Cardiac muscle cell (in vitro differentiated cells and primary cell): ENCODE measurements at regions not wholly inside any gene's neighbourhood (a gene's known extent, or its start where the extent isn't known, plus 50 kb on each side); places are given as distances from the start of the nearest gene placed in this dataset.

Source experiments
- DNase-seq, 2 donors: peaks; one replicate each; pipeline versions ENCODE4 v3.0.0 to v3.0.0-alpha.2; 2010 to 2017; ENCODE audit warnings: low read depth in 1 of 2, low spot score in 1 of 2
- H3K27ac ChIP-seq: fragments of 200-600 bp; sonication (generic); 2 replicates; pipeline ENCODE4 v1.5.1; 2016
- H3K27me3 ChIP-seq: fragments of 200-600 bp; sonication (generic); 2 replicates; pipeline ENCODE4 v1.6.0; 2016; ENCODE audit warnings: control low read depth
- H3K36me3 ChIP-seq: fragments of 200-600 bp; sonication (generic); 2 replicates; pipeline ENCODE4 v1.5.1; 2016; ENCODE audit warnings: control low read depth
- H3K4me1 ChIP-seq: fragments of 200-600 bp; sonication (generic); 2 replicates; pipeline ENCODE4 v1.8.1; 2017; ENCODE audit warnings: low read depth, mild to moderate bottlenecking, mixed run types
- H3K4me3 ChIP-seq: fragments of 200-600 bp; sonication (generic); 2 replicates; pipeline ENCODE4 v1.5.1; 2016; ENCODE audit warnings: mild to moderate bottlenecking
- H3K9me3 ChIP-seq: fragments of 200-600 bp; sonication (generic); 2 replicates; pipeline ENCODE4 v1.5.1; 2017; ENCODE audit warnings: low read depth, mild to moderate bottlenecking, control low read depth
- CTCF ChIP-seq: IDR thresholded peaks from 2 replicates; pipeline ENCODE4 v1.5.1; 2012; ENCODE audit warnings: low read depth, mild to moderate bottlenecking, low read length

- no peak for DNase-seq
- H3K4me1 ChIP-seq, result no peaks in the 10 kb centered on the region
- no peak for TF ChIP-seq CTCF
- H3K27me3 ChIP-seq, result no peaks in the 10 kb centered on the region
- no peak overlapping the region for H3K4me3 ChIP-seq
- no peak overlapping the region for H3K27ac ChIP-seq
- no peaks in the 10 kb centered on the region for H3K9me3 ChIP-seq
- no peaks in the 10 kb centered on the region for H3K36me3 ChIP-seq
Measured at GRCh38 chr1:208909011-208909984, 665.1 kb upstream of the PLXNA2 start.

GRCh38 chr1:208910161-208910560 is 666.0 kb upstream of the PLXNA2 start:
- H3K4me3 ChIP-seq, result no peak overlapping the region
- no peak for TF ChIP-seq CTCF
- no peak overlapping the region for H3K27ac ChIP-seq
- no peaks in the 10 kb centered on the region for H3K27me3 ChIP-seq
- no peak for DNase-seq
- H3K9me3 ChIP-seq, result no peaks in the 10 kb centered on the region
- no peaks in the 10 kb centered on the region for H3K4me1 ChIP-seq
- no peaks in the 10 kb centered on the region for H3K36me3 ChIP-seq

GRCh38 chr1:208917281-208917680 is 666.2 kb upstream of the CAMK1G start:
- Histone ChIP-seq H3K36me3 (no peaks in the 10 kb centered on the region), H3K9me3 (no peaks in the 10 kb centered on the region), H3K27ac (no peak overlapping the region), H3K4me3 (no peak overlapping the region), H3K4me1 (no peaks in the 10 kb centered on the region), H3K27me3 (no peaks in the 10 kb centered on the region)
- DNase-seq, result no peak
- TF ChIP-seq CTCF, result no peak

- Histone ChIP-seq H3K4me3 (no peak overlapping the region), H3K36me3 (no peaks in the 10 kb centered on the region), H3K4me1 (no peaks in the 10 kb centered on the region), H3K9me3 (no peaks in the 10 kb centered on the region), H3K27me3 (no peaks in the 10 kb centered on the region), H3K27ac (no peak overlapping the region)
- DNase-seq, result no peak
- TF ChIP-seq CTCF, result no peak
Measured at GRCh38 chr1:208917723-208918122, 665.8 kb upstream of the CAMK1G start.

GRCh38 chr1:208918160-208918559 is 665.4 kb upstream of the CAMK1G start:
- H3K4me1 ChIP-seq, result no peaks in the 10 kb centered on the region
- H3K9me3 ChIP-seq, result no peaks in the 10 kb centered on the region
- H3K27ac ChIP-seq, result no peak overlapping the region
- no peaks in the 10 kb centered on the region for H3K36me3 ChIP-seq
- DNase-seq, result no peak
- TF ChIP-seq CTCF, result no peak
- no peak overlapping the region for H3K4me3 ChIP-seq
- no peaks in the 10 kb centered on the region for H3K27me3 ChIP-seq
